MCF 10A (cell line): ENCODE measurements at regions not wholly inside any gene's neighbourhood (a gene's known extent, or its start where the extent isn't known, plus 50 kb on each side); places are given as distances from the start of the nearest gene placed in this dataset.

Source experiments
- BruUV-seq: library from RNA; stranded (reverse); fragments of 400-500 nt; replicated peaks from 2 replicates; lab custom pipeline; 2021; lab: Mats Ljungman, UMichigan
- CTCF ChIA-PET: fragments of 300-600 bp; sonication (Branson Sonifier 250); formaldehyde crosslinking; extraction: SDS; loops from one replicate; lab custom pipeline; 2021; ENCODE audit warnings: antibody characterized with exemption, inconsistent platforms; lab: Yijun Ruan, JAX
- POLR2A ChIA-PET: fragments of 300-600, 350-650 bp; sonication (Branson Sonifier 250); formaldehyde crosslinking; extraction: SDS; loops from one replicate; lab custom pipeline; 2020; ENCODE audit warnings: antibody characterized with exemption, inconsistent platforms; lab: Yijun Ruan, JAX
- DNase-seq: peaks from one replicate; pipeline ENCODE4 v3.0.0-alpha.2; 2018; ENCODE audit not compliant: unreplicated experiment
- H3K27ac Mint-ChIP-seq: one replicate; pipeline ENCODE4 v1.8.0; 2022; ENCODE audit warnings: mild to moderate bottlenecking, low read depth, mixed read lengths; ENCODE audit not compliant: unreplicated experiment
- H3K27me3 Mint-ChIP-seq: one replicate; pipeline ENCODE4 v1.8.0; 2022; ENCODE audit warnings: mixed read lengths; ENCODE audit not compliant: insufficient read depth, unreplicated experiment
- H3K36me3 Mint-ChIP-seq: one replicate; pipeline ENCODE4 v1.8.0; 2022; ENCODE audit warnings: mild to moderate bottlenecking, moderate library complexity, mixed read lengths; ENCODE audit not compliant: insufficient read depth, unreplicated experiment
- H3K4me1 Mint-ChIP-seq: one replicate; pipeline ENCODE4 v1.8.0; 2022; ENCODE audit warnings: mixed read lengths; ENCODE audit not compliant: insufficient read depth, unreplicated experiment
- H3K4me3 Mint-ChIP-seq: one replicate; pipeline ENCODE4 v1.8.0; 2022; ENCODE audit warnings: mild to moderate bottlenecking, moderate library complexity, mixed read lengths; ENCODE audit not compliant: unreplicated experiment
- H3K9me3 Mint-ChIP-seq: one replicate; pipeline ENCODE4 v1.8.0; 2022; ENCODE audit warnings: mixed read lengths; ENCODE audit not compliant: unreplicated experiment
- CTCF ChIP-seq: fragments of 200-600 bp; IDR thresholded peaks from one replicate; pipeline ENCODE4 v1.8.0; 2022; ENCODE audit warnings: antibody characterized with exemption, mild to moderate bottlenecking; ENCODE audit not compliant: unreplicated experiment
- intact Hi-C: fragments of 100-400 bp; cut with micrococcal nuclease; formaldehyde crosslinking; loops from 2 replicates; pipeline ENCODE4 v1.14.1; 2022

DNA sequence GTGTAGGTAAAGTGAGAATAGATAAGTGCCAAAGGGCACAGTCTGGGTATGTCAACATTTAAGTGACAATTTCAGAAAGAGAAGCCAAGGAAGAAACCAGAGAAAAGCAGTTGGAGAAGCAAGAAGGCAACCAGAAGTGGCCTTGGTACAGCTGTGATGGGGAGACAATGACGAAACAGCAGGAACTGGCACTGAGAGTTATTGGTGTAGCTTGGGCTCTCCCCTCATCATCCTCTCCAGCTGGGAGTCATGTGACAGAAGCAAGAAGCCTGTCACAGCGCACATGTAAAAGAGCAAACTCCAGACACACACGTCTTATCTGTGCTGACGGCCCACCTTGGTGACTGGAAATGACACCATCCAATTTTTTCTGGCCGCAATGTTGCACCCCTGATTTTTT lies 203.3 kb upstream of the NUDT4 start:
- no peaks in the 10 kb centered on the region for H3K27me3 Mint-ChIP-seq
- intact Hi-C loops, result no loop called here
- no peak for TF ChIP-seq CTCF
- no peak overlapping the region for H3K27ac Mint-ChIP-seq
- POLR2A ChIA-PET, result interaction anchor here (1.3 kb wide), 1 partner anchor 11 kb away, joined by 5 read pairs; no protein-coding TSS in a partner anchor
- H3K4me3 Mint-ChIP-seq, result no peak overlapping the region
- H3K4me1 Mint-ChIP-seq, result no peaks in the 10 kb centered on the region
- CTCF ChIA-PET, result interaction anchor here (0.6 kb wide), 3 partner anchors 116 to 222 kb away, joined by 3 read pairs; no protein-coding TSS in a partner anchor
- no peaks in the 10 kb centered on the region for H3K36me3 Mint-ChIP-seq
- no TSS peak for BruUV-seq
- DNase-seq, result no peak
- no peaks in the 10 kb centered on the region for H3K9me3 Mint-ChIP-seq

GRCh38 chr12:93176165-93176564 lies 201.6 kb upstream of the NUDT4 start:
- H3K4me1 Mint-ChIP-seq, result no peaks in the 10 kb centered on the region
- no peak overlapping the region for H3K27ac Mint-ChIP-seq
- ChIA-PET POLR2A (interaction anchor here (0.6 to 1.3 kb wide), 4 partner anchors 17 to 720 kb away, joined by 3 read pairs; no protein-coding TSS in a partner anchor), CTCF (no interaction called here)
- no peaks in the 10 kb centered on the region for H3K36me3 Mint-ChIP-seq
- no TSS peak for BruUV-seq
- intact Hi-C loops, result no loop called here
- no peak for TF ChIP-seq CTCF
- H3K4me3 Mint-ChIP-seq, result no peak overlapping the region
- no peaks in the 10 kb centered on the region for H3K9me3 Mint-ChIP-seq
- no peaks in the 10 kb centered on the region for H3K27me3 Mint-ChIP-seq
- DNase-seq, result no peak

DNA sequence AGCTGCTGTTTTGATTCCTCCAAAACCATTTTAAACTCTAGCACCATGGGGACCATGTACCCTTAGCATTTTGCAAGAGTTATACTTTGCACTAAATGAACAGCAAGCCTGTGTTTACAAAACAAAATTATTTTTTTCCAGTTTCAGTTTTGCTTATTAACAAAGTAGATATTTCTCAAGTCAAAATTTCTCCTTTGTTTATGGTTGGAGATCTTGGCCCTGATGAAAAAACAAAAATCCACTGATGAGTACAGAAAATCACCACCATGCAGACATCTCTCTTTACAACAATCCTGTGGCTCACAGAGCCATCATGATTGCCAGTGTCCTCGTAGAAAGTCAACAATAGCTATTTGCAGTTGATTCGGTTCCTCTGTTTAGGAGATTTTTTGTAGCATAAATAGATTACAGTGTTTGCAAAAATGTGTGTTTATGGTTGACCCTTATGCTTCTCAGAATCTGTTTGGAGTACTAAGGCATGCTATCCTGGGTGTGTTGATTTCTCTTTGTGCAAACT lies 201.1 kb upstream of the NUDT4 start:
- no peak overlapping the region for H3K4me3 Mint-ChIP-seq
- TF ChIP-seq CTCF, result no peak
- POLR2A ChIA-PET, result interaction anchor here (0.7 to 1.3 kb wide), 3 partner anchors 17 to 720 kb away, joined by 3 read pairs; no protein-coding TSS in a partner anchor
- intact Hi-C loops, result no loop called here
- no peaks in the 10 kb centered on the region for H3K9me3 Mint-ChIP-seq
- DNase-seq, result no peak
- BruUV-seq, result no TSS peak
- no peaks in the 10 kb centered on the region for H3K27me3 Mint-ChIP-seq
- no peak overlapping the region for H3K27ac Mint-ChIP-seq
- no peaks in the 10 kb centered on the region for H3K4me1 Mint-ChIP-seq
- CTCF ChIA-PET, result no interaction called here
- no peaks in the 10 kb centered on the region for H3K36me3 Mint-ChIP-seq

GRCh38 chr12:93177208-93178153 lies 200.2 kb upstream of the NUDT4 start:
- Mint-ChIP-seq H3K4me3 (no peak overlapping the region), H3K27ac (no peak overlapping the region), H3K27me3 (no peaks in the 10 kb centered on the region), H3K4me1 (no peaks in the 10 kb centered on the region), H3K9me3 (no peaks in the 10 kb centered on the region), H3K36me3 (no peaks in the 10 kb centered on the region)
- POLR2A ChIA-PET, result interaction anchor here (1.3 kb wide), 1 partner anchor 16 kb away, joined by 3 read pairs; no protein-coding TSS in a partner anchor
- no TSS peak for BruUV-seq
- DNase-seq, result no peak
- intact Hi-C loops, result no loop called here
- CTCF ChIA-PET, result interaction anchor here (0.5 kb wide), 1 partner anchor 82 kb away, joined by 3 read pairs; no protein-coding TSS in a partner anchor
- no peak for TF ChIP-seq CTCF
